LNCaP clone FGC (cell line): ENCODE measurements at regions not wholly inside any gene's neighbourhood (a gene's known extent, or its start where the extent isn't known, plus 50 kb on each side); places are given as distances from the start of the nearest gene placed in this dataset.

Experiments
- DNase-seq: peaks from one replicate; pipeline ENCODE4 v3.0.0-alpha.2; 2011; ENCODE audit warnings: low read depth
- H3K4me3 ChIP-seq: 2 replicates; pipeline ENCODE4 v1.5.1; 2011; ENCODE audit warnings: mild to moderate bottlenecking, low read depth, low read length, control low read depth
- CTCF ChIP-seq: IDR thresholded peaks from 2 replicates; pipeline ENCODE4 v1.5.1; 2012; ENCODE audit warnings: mild to moderate bottlenecking; ENCODE audit not compliant: control insufficient read depth, insufficient read depth; ENCODE audit errors: extremely low read depth

GRCh38 chr6:12472601-12473038, 182.5 kb downstream of the EDN1 start:
- DNase-seq: no peak
- no peak for TF ChIP-seq CTCF
- no peak overlapping the region for H3K4me3 ChIP-seq

GRCh38 chr6:12473494-12473893, 183.3 kb downstream of the EDN1 start:
- no peak for DNase-seq
- no peak for TF ChIP-seq CTCF
- no peak overlapping the region for H3K4me3 ChIP-seq

- no peak for DNase-seq
- TF ChIP-seq CTCF: no peak
- no peak overlapping the region for H3K4me3 ChIP-seq
These were observed 184.3 kb downstream of the EDN1 start for GRCh38 chr6:12474167-12475140.

GRCh38 chr6:12476484-12476883, 186.3 kb downstream of the EDN1 start:
- H3K4me3 ChIP-seq: no peak overlapping the region
- no peak for DNase-seq
- TF ChIP-seq CTCF: no peak

GRCh38 chr6:12477616-12478015, 187.5 kb downstream of the EDN1 start:
- DNase-seq: no peak
- H3K4me3 ChIP-seq: no peak overlapping the region
- TF ChIP-seq CTCF: no peak

GRCh38 chr6:12478921-12479320, 188.8 kb downstream of the EDN1 start:
- DNase-seq: no peak
- no peak for TF ChIP-seq CTCF
- no peak overlapping the region for H3K4me3 ChIP-seq

- no peak for DNase-seq
- no peak overlapping the region for H3K4me3 ChIP-seq
- TF ChIP-seq CTCF: no peak
These were observed 189.3 kb downstream of the EDN1 start for GRCh38 chr6:12479451-12479850.
